Upper lobe of right lung (tissue), 1 donor: ENCODE measurements at regions not wholly inside any gene's neighbourhood (a gene's known extent, or its start where the extent isn't known, plus 50 kb on each side); places are given as distances from the start of the nearest gene placed in this dataset.
"Not testable (repeated sequence)": the region's sequence is repeated elsewhere in the genome, so short reads cannot be mapped to it uniquely, and the experiment has no call there.

Experiments used
- ATAC-seq: fragments of 200-7000 bp; cut with Tn5 transposase; one replicate; pipeline ENCODE4 v1.9.1; 2020; ENCODE audit warnings: mild to moderate bottlenecking, moderate library complexity
- DNase-seq: peaks from one replicate; pipeline ENCODE4 v3.0.0-alpha.2; 2020
- H3K27ac ChIP-seq: fragments of 200-600 bp; one replicate; pipeline ENCODE4 v1.8.0; 2022
- H3K27me3 ChIP-seq: fragments of 200-600 bp; one replicate; pipeline ENCODE4 v1.8.0; 2022; ENCODE audit warnings: mild to moderate bottlenecking
- H3K36me3 ChIP-seq: fragments of 200-600 bp; one replicate; pipeline ENCODE4 v1.8.0; 2022
- H3K4me1 ChIP-seq: fragments of 200-600 bp; one replicate; pipeline ENCODE4 v1.8.0; 2022
- H3K4me3 ChIP-seq: fragments of 200-600 bp; one replicate; pipeline ENCODE4 v1.8.0; 2022; ENCODE audit warnings: mild to moderate bottlenecking
- H3K9me3 ChIP-seq: fragments of 200-600 bp; one replicate; pipeline ENCODE4 v1.8.0; 2022
- intact Hi-C: fragments of 100-400 bp; cut with DNase I; formaldehyde crosslinking; loops from one replicate; pipeline ENCODE4 v1.11.0; 2022
- TF ChIP-seq, protein P1 (sequence below): fragments of 200-600 bp; IDR thresholded peaks from one replicate; pipeline ENCODE4 v1.8.0; 2022; ENCODE audit warnings: antibody characterized with exemption
- donor health status: DM: no; HTN: yes; CAD: no; lungs with severe emphysema.

DNA sequence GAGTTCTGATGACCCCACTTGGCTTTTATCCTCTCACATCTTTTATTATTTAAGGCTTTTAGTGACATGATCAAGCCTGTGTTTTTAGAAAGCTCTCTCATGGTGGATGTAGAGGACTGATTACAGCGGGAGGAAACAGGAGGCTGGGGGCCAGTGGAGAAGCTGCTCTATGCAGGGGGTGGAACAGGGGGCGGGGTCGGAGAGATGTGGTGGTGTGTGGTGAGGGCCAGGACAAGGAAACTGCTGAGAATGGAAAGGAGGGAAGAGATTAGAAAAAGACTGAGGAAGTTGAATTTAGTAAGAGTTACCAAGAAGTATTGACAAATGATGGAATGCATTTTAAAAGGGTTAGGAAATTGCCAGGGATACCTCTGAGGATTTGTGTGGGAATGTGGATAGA, 292.2 kb downstream of the ZIC3 start:
- DNase-seq (no peak), ATAC-seq (no peak)
- TF ChIP-seq, protein P1, sequence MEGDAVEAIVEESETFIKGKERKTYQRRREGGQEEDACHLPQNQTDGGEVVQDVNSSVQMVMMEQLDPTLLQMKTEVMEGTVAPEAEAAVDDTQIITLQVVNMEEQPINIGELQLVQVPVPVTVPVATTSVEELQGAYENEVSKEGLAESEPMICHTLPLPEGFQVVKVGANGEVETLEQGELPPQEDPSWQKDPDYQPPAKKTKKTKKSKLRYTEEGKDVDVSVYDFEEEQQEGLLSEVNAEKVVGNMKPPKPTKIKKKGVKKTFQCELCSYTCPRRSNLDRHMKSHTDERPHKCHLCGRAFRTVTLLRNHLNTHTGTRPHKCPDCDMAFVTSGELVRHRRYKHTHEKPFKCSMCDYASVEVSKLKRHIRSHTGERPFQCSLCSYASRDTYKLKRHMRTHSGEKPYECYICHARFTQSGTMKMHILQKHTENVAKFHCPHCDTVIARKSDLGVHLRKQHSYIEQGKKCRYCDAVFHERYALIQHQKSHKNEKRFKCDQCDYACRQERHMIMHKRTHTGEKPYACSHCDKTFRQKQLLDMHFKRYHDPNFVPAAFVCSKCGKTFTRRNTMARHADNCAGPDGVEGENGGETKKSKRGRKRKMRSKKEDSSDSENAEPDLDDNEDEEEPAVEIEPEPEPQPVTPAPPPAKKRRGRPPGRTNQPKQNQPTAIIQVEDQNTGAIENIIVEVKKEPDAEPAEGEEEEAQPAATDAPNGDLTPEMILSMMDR, result no peak
- intact Hi-C loops, result no loop called here
- no peak overlapping the region for H3K27ac ChIP-seq
- H3K4me3 ChIP-seq, result no peak overlapping the region
- no peaks in the 10 kb centered on the region for H3K27me3 ChIP-seq
- H3K4me1 ChIP-seq, result no peaks in the 10 kb centered on the region
- H3K9me3 ChIP-seq, result no peaks in the 10 kb centered on the region
- no peaks in the 10 kb centered on the region for H3K36me3 ChIP-seq

DNA sequence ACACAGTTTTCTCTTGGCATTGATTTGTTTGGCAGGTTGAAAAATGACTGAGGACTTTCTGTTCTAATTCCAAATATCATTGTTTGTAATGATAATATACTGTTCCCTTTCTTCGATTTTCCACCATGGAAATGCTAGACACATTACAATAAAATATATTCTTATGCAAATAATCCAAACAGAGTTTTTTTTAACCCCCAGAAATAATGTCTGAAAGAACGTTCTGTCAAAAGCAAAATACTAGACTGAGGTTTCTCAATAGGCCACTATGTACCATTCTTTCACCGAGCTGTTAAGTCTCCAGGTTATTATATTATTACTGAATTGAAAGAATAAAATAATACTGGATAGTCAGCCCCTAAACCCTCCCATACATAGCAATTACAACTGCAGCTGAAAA, 312.5 kb downstream of the ZIC3 start:
- H3K4me1 ChIP-seq, result no peaks in the 10 kb centered on the region
- intact Hi-C loops, result no loop called here
- no peaks in the 10 kb centered on the region for H3K36me3 ChIP-seq
- DNase-seq (no peak), ATAC-seq (no peak)
- no peaks in the 10 kb centered on the region for H3K9me3 ChIP-seq
- TF ChIP-seq, protein P1, result no peak
- H3K27me3 ChIP-seq, result no peaks in the 10 kb centered on the region
- H3K4me3 ChIP-seq, result no peak overlapping the region
- no peak overlapping the region for H3K27ac ChIP-seq

DNA sequence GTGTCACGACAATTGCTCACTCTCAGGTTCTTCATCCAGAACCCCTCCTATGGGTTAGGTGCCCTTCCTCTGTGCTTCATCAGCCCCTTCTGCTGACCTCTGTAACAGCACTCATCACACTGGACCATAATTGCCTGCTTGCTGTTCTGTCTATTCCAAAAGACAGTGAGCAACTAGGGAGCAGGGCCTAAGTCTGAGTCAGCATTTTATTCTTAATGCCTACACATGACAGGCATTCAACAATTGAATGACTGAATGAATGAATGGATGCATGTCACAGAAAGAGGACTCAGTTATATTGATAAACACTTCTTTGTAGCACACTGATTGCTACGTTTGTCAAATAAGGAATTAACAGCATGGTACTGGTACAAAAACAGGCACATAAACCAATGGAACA, 317.0 kb downstream of the ZIC3 start:
- Histone ChIP-seq H3K36me3 (no peaks in the 10 kb centered on the region), H3K9me3 (no peaks in the 10 kb centered on the region), H3K4me1 (no peaks in the 10 kb centered on the region), H3K27me3 (no peaks in the 10 kb centered on the region), H3K4me3 (no peak overlapping the region), H3K27ac (no peak overlapping the region)
- no peak for ATAC-seq
- intact Hi-C loops, result no loop called here
- DNase-seq, result no peak
- TF ChIP-seq, protein P1, result no peak

- H3K4me3 ChIP-seq, H3K27me3 ChIP-seq, H3K36me3 ChIP-seq, H3K9me3 ChIP-seq, DNase-seq, H3K27ac ChIP-seq, intact Hi-C loops, H3K4me1 ChIP-seq, ATAC-seq: not testable (repeated sequence)
Observed at GRCh38 chrX:137884813-137885212, 318.9 kb downstream of the ZIC3 start.

DNA sequence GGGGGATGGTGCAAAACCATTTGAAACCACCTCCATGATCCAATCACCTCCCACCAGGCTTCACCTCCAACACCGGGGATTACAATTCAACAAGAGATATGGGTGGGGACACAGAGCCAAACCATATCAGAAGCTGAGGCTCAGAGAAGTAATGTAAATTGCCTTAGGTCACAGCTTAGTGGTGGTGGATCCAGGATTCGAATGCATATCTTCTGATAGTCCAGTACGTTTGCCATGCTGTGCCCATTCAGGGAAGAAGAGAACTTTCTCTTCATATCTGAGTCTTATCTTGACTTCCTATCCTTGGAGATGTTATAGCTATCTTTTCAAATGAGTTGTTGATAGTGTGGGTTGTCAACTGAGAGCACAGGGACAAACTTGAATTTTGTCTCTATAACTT, 325.5 kb downstream of the ZIC3 start:
- DNase-seq, result no peak
- Histone ChIP-seq H3K4me1 (no peaks in the 10 kb centered on the region), H3K27ac (no peak overlapping the region), H3K36me3 (no peaks in the 10 kb centered on the region), H3K27me3 (no peaks in the 10 kb centered on the region), H3K9me3 (no peaks in the 10 kb centered on the region), H3K4me3 (no peak overlapping the region)
- intact Hi-C loops, result no loop called here
- TF ChIP-seq, protein P1, result no peak
- ATAC-seq, result no peak

DNA sequence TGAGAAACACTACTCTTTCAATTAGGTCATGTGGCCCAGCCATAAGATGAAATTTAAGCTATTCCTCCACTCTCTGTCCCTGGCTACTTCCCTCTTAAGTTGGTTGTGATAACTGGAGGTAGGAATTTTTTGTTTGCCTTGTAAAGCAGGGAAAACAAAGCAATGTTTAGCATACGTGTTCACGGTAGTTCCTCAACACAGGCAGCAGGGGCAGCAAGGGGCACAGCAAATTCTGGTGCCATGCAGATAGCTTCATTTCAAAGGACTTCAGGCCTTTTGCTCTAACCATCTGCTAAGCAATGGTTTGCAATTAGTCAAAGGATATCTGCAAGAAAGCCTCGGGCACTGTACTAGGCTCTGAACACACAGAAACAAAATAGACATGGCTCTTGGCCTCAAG, 330.2 kb downstream of the ZIC3 start:
- intact Hi-C loops, result no loop called here
- no peak overlapping the region for H3K4me3 ChIP-seq
- no peaks in the 10 kb centered on the region for H3K4me1 ChIP-seq
- H3K27me3 ChIP-seq, result no peaks in the 10 kb centered on the region
- H3K9me3 ChIP-seq, result no peaks in the 10 kb centered on the region
- ATAC-seq, result no peak
- TF ChIP-seq, protein P1, result no peak
- no peaks in the 10 kb centered on the region for H3K36me3 ChIP-seq
- DNase-seq, result no peak
- H3K27ac ChIP-seq, result no peak overlapping the region
